Activated CD8-positive, alpha-beta memory T cell treated with anti-CD3 and anti-CD28 coated beads for 36 hours (primary cell): ENCODE measurements at regions not wholly inside any gene's neighbourhood (a gene's known extent, or its start where the extent isn't known, plus 50 kb on each side); places are given as distances from the start of the nearest gene placed in this dataset.
"Not testable (repeated sequence)": the region's sequence is repeated elsewhere in the genome, so short reads cannot be mapped to it uniquely, and the experiment has no call there.

ENCODE experiments used
- CTCF ChIA-PET: fragments of 350-600 bp; sonication (Branson Sonifier 250); formaldehyde crosslinking; loops from one replicate; lab custom pipeline; 2021; ENCODE audit warnings: antibody characterized with exemption; lab: Charles Lee
- POLR2A ChIA-PET: fragments of 350-600 bp; sonication (Branson Sonifier 250); formaldehyde crosslinking; loops from one replicate; lab custom pipeline; 2021; ENCODE audit warnings: antibody characterized with exemption; lab: Charles Lee

GRCh38 chrX:116881961-116882360, 419.2 kb upstream of the CT83 start:
- CTCF ChIA-PET: no interaction called here
- POLR2A ChIA-PET: no interaction called here

GRCh38 chrX:116873671-116874070, 410.9 kb upstream of the CT83 start:
- ChIA-PET POLR2A (no interaction called here), CTCF (no interaction called here)

GRCh38 chrX:116872931-116873330, 410.2 kb upstream of the CT83 start:
- ChIA-PET CTCF (no interaction called here), POLR2A (no interaction called here)

GRCh38 chrX:116863029-116863428, 400.3 kb upstream of the CT83 start:
- ChIA-PET CTCF (no interaction called here), POLR2A (no interaction called here)

- POLR2A ChIA-PET: no interaction called here
These were observed 399.6 kb upstream of the CT83 start for GRCh38 chrX:116862340-116862739.

GRCh38 chrX:116841290-116841689, 378.5 kb upstream of the CT83 start:
- CTCF ChIA-PET: no interaction called here
- POLR2A ChIA-PET: no interaction called here

More at GRCh38 chrX:116862340-116862739, 399.6 kb upstream of the CT83 start:
- CTCF ChIA-PET: no interaction called here

- ChIA-PET CTCF (no interaction called here), POLR2A (no interaction called here)
These were observed 364.3 kb upstream of the CT83 start for GRCh38 chrX:116827063-116827462.

GRCh38 chrX:116824785-116825184, 362.0 kb upstream of the CT83 start:
- ChIA-PET POLR2A (no interaction called here), CTCF (no interaction called here)

GRCh38 chrX:116823677-116824076, 360.9 kb upstream of the CT83 start:
- CTCF ChIA-PET: no interaction called here
- POLR2A ChIA-PET: no interaction called here

GRCh38 chrX:116806288-116806802, 343.6 kb upstream of the CT83 start:
- POLR2A ChIA-PET: no interaction called here
- CTCF ChIA-PET: no interaction called here

- CTCF ChIA-PET: no interaction called here
These were observed 339.2 kb upstream of the CT83 start for GRCh38 chrX:116801943-116802342.

GRCh38 chrX:116781926-116782325, 319.1 kb upstream of the CT83 start:
- POLR2A ChIA-PET: no interaction called here
- CTCF ChIA-PET: no interaction called here

More at GRCh38 chrX:116801943-116802342, 339.2 kb upstream of the CT83 start:
- POLR2A ChIA-PET: no interaction called here

GRCh38 chrX:116757491-116757890, 294.7 kb upstream of the CT83 start:
- ChIA-PET POLR2A (no interaction called here), CTCF (no interaction called here)

GRCh38 chrX:116756958-116757357, 294.2 kb upstream of the CT83 start:
- ChIA-PET CTCF (no interaction called here), POLR2A (no interaction called here)

GRCh38 chrX:116749943-116750342, 287.2 kb upstream of the CT83 start:
- CTCF ChIA-PET: no interaction called here
- POLR2A ChIA-PET: no interaction called here

GRCh38 chrX:116732214-116732613, 269.4 kb upstream of the CT83 start:
- CTCF ChIA-PET: no interaction called here
- POLR2A ChIA-PET: no interaction called here

GRCh38 chrX:116726806-116727205, 264.0 kb upstream of the CT83 start:
- ChIA-PET POLR2A (no interaction called here), CTCF (no interaction called here)

- ChIA-PET CTCF (no interaction called here), POLR2A (no interaction called here)
These were observed 231.3 kb upstream of the CT83 start for GRCh38 chrX:116694046-116694445.

GRCh38 chrX:116679544-116679943, 216.8 kb upstream of the CT83 start:
- CTCF ChIA-PET: interaction anchor here (0.6 kb wide), 1 partner anchor 51 kb away, joined by 3 read pairs; no protein-coding TSS in a partner anchor
- POLR2A ChIA-PET: not testable (repeated sequence)

- ChIA-PET POLR2A (no interaction called here), CTCF (no interaction called here)
These were observed 204.8 kb upstream of the CT83 start for GRCh38 chrX:116667346-116668134.

- ChIA-PET CTCF (no interaction called here), POLR2A (no interaction called here)
These were observed 194.3 kb upstream of the CT83 start for GRCh38 chrX:116657071-116657470.
